GM10266 (cell line): ENCODE measurements at regions not wholly inside any gene's neighbourhood (a gene's known extent, or its start where the extent isn't known, plus 50 kb on each side); places are given as distances from the start of the nearest gene placed in this dataset.

ENCODE experiments used
- DNase-seq: peaks from one replicate; pipeline ENCODE4 v3.0.0; 2012; ENCODE audit errors: extremely low spot score
- CTCF ChIP-seq: IDR thresholded peaks from 2 replicates; pipeline ENCODE4 v1.5.1; 2012; ENCODE audit warnings: mild to moderate bottlenecking, low read depth; ENCODE audit not compliant: control insufficient read depth, insufficient read depth; ENCODE audit errors: missing control alignments

GRCh38 chr2:103818176-103818575 lies 1035.7 kb upstream of the POU3F3 start:
- TF ChIP-seq CTCF: no peak
- no peak for DNase-seq

GRCh38 chr2:103819599-103819998 lies 1034.3 kb upstream of the POU3F3 start:
- TF ChIP-seq CTCF: no peak
- no peak for DNase-seq

- no peak for TF ChIP-seq CTCF
- DNase-seq: no peak
Observed at GRCh38 chr2:103823847-103824246, 1030.1 kb upstream of the POU3F3 start.

- DNase-seq: no peak
- TF ChIP-seq CTCF: no peak
Observed at GRCh38 chr2:103847276-103847675, 1006.6 kb upstream of the POU3F3 start.

- no peak for DNase-seq
- no peak for TF ChIP-seq CTCF
Observed at GRCh38 chr2:103859238-103859637, 994.7 kb upstream of the POU3F3 start.

GRCh38 chr2:103860016-103860415 lies 993.9 kb upstream of the POU3F3 start:
- DNase-seq: no peak
- no peak for TF ChIP-seq CTCF

GRCh38 chr2:103868396-103868795 lies 985.5 kb upstream of the POU3F3 start:
- TF ChIP-seq CTCF: no peak
- DNase-seq: no peak
